ENCODE measurements at regions not wholly inside any gene's neighbourhood (a gene's known extent, or its start where the extent isn't known, plus 50 kb on each side); places are given as distances from the start of the nearest gene placed in this dataset.
"Not testable (repeated sequence)": the region's sequence is repeated elsewhere in the genome, so short reads cannot be mapped to it uniquely, and the experiment has no call there.

- no peak for DNase-seq
These were observed 463.2 kb upstream of the RUNX1 start for GRCh38 chr21:35512346-35512745.

GRCh38 chr21:35511696-35512162, 462.6 kb upstream of the RUNX1 start:
- no peak for DNase-seq

- no peak for DNase-seq
These were observed 462.0 kb upstream of the RUNX1 start for GRCh38 chr21:35510957-35511695.

GRCh38 chr21:35510294-35510693, 461.2 kb upstream of the RUNX1 start:
- no peak for DNase-seq

GRCh38 chr21:35509001-35509704, 460.1 kb upstream of the RUNX1 start:
- DNase-seq: no peak

- no peak for DNase-seq
These were observed 459.2 kb upstream of the RUNX1 start for GRCh38 chr21:35508139-35508888.

GRCh38 chr21:35507181-35507759, 458.2 kb upstream of the RUNX1 start:
- DNase-seq: no peak

- no peak for DNase-seq
These were observed 457.7 kb upstream of the RUNX1 start for GRCh38 chr21:35506771-35507170.

GRCh38 chr21:35506352-35506751, 457.2 kb upstream of the RUNX1 start:
- no peak for DNase-seq

GRCh38 chr21:35504951-35505466, 455.9 kb upstream of the RUNX1 start:
- no peak for DNase-seq

GRCh38 chr21:35504277-35504676, 455.2 kb upstream of the RUNX1 start:
- no peak for DNase-seq

GRCh38 chr21:35503671-35504070, 454.6 kb upstream of the RUNX1 start:
- DNase-seq: no peak

- no peak for DNase-seq
These were observed 453.7 kb upstream of the RUNX1 start for GRCh38 chr21:35502821-35503220.

- DNase-seq: not testable (repeated sequence)
These were observed 448.4 kb upstream of the RUNX1 start for GRCh38 chr21:35497522-35497921.

- no peak for DNase-seq
These were observed 443.0 kb upstream of the RUNX1 start for GRCh38 chr21:35491920-35492678.

GRCh38 chr21:35491114-35491513, 442.0 kb upstream of the RUNX1 start:
- no peak for DNase-seq

GRCh38 chr21:35489389-35489980, 440.4 kb upstream of the RUNX1 start:
- DNase-seq: no peak

- DNase-seq: no peak
These were observed 439.8 kb upstream of the RUNX1 start for GRCh38 chr21:35488946-35489345.

GRCh38 chr21:35485364-35485763, 436.3 kb upstream of the RUNX1 start:
- no peak for DNase-seq

- no peak for DNase-seq
These were observed 435.7 kb upstream of the RUNX1 start for GRCh38 chr21:35484851-35485250.

GRCh38 chr21:35484032-35484431, 434.9 kb upstream of the RUNX1 start:
- DNase-seq: no peak
